ENCODE measurements at regions not wholly inside any gene's neighbourhood (a gene's known extent, or its start where the extent isn't known, plus 50 kb on each side); places are given as distances from the start of the nearest gene placed in this dataset.

DNA sequence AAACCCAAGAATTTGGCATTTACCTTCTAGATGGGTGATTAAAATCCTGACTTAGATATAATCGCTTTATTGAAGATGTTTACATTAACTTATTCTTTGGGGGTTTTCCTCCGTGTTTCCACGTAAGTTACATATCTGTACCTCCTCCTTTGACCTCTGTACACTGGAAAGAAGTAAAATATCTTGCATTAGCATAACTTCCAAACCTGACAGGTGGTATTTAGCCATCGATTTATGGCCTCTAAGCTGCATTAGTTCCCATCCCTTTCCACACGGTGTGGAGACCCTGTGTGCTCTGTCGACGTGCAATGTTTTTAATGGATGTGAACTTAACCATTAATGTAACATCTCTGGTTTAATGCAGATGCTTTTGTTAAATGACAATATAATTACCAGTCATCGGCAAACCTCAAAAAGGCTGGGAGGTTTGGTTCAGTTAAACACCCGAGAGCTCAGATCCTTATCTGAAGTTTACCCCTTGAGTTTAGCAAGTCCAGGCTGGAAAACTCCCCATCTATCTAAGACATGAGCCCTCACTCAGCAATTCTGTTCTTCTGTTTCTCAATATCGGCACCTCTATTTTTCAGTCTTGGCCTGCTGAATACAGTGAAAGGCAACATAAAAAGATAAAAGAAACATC lies 295.2 kb downstream of the GATA3 start:
- no peak overlapping the region for H3K4me3 ChIP-seq (replicated peaks; ENCODE audit: low read depth, low read length)
- TF ChIP-seq, protein P1, sequence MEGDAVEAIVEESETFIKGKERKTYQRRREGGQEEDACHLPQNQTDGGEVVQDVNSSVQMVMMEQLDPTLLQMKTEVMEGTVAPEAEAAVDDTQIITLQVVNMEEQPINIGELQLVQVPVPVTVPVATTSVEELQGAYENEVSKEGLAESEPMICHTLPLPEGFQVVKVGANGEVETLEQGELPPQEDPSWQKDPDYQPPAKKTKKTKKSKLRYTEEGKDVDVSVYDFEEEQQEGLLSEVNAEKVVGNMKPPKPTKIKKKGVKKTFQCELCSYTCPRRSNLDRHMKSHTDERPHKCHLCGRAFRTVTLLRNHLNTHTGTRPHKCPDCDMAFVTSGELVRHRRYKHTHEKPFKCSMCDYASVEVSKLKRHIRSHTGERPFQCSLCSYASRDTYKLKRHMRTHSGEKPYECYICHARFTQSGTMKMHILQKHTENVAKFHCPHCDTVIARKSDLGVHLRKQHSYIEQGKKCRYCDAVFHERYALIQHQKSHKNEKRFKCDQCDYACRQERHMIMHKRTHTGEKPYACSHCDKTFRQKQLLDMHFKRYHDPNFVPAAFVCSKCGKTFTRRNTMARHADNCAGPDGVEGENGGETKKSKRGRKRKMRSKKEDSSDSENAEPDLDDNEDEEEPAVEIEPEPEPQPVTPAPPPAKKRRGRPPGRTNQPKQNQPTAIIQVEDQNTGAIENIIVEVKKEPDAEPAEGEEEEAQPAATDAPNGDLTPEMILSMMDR (IDR thresholded peaks at IDR 0.05; ENCODE audit: low read depth, low read length, missing control alignments), result no peak
- no peak for DNase-seq (ENCODE audit: extremely low read depth, low read depth)

DNA sequence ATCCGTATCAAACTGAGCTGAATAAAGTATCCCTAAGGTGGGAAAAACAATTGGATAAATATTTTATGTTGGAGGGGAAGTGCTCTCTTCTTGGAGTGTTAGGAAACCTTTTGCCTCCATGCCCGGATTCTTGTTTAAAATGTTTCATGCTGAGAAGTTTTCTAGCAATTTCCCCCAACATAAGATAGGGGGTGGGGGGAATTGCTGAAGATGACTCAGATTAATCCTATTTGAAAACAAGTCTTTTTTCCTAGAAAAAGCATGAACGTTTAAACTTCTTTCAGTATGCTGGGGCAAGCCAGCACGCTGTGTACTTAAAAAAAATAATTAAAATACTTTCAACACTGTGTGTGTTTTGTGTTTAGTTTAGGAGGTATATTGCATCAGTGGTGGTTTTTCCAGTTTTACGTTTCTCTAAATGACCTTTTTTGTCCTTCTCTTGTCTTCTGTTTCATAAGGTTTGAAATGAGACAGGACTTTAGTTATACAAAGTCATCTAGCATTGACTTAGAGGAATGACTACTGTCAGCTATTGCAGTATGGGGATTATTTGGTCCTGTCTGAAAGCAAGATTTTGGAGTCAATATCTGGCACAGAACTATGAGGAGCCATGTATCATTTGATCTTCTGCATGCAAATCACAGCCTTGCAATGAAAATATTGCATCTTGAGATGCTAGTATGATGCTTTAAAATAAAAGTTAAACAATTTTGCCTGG lies 295.9 kb downstream of the GATA3 start:
- TF ChIP-seq, protein P1 (IDR thresholded peaks at IDR 0.05; ENCODE audit: low read depth, low read length, missing control alignments), result no peak
- H3K4me3 ChIP-seq (replicated peaks; ENCODE audit: low read depth, low read length), result no peak overlapping the region
- no peak for DNase-seq (ENCODE audit: extremely low read depth, low read depth)

DNA sequence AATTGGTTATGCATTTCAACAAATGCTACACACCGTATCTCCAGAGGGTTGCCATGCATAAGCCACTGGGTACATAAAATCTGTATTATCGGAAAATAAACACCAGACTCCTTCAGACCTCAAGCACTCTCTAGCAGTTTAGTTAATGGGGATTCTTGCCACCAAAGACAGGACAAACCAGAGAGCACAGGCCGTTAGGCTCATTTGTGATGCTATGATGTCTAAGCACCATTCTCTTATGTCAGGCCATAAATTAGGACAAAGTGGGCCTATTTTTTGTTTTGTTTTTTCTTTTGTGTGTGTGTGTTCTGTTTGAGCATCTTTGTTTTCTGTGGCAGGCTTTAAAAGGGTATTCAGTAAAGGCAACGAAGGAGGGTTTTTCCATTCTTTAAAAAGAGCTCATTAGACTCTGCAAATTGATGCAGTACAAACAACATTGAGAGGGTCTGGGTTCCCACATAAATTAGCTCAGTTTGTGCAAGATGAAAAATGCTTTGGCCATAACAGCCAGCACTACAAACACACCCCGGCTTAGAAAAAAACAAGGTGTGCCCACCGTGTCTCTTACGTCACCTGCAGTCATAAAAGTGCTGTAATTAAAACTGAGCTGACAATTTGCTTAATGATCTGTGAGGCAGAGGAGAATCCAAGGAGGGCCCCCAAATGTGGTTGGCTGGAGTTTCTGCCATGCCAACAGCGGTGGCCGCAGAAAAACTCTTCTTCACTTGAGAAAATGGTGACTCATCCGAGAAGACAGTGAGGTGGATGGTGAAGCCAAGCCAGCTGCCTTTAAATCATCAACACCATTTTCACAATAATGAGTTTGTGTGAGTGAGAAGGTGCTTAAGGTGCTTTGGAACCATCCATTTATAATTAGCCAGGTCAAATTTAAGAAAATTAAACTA lies 297.9 kb downstream of the GATA3 start:
- TF ChIP-seq, protein P1 (IDR thresholded peaks at IDR 0.05; ENCODE audit: low read depth, low read length, missing control alignments), result no peak
- DNase-seq (ENCODE audit: extremely low read depth, low read depth), result no peak
- no peak overlapping the region for H3K4me3 ChIP-seq (replicated peaks; ENCODE audit: low read depth, low read length)

DNA sequence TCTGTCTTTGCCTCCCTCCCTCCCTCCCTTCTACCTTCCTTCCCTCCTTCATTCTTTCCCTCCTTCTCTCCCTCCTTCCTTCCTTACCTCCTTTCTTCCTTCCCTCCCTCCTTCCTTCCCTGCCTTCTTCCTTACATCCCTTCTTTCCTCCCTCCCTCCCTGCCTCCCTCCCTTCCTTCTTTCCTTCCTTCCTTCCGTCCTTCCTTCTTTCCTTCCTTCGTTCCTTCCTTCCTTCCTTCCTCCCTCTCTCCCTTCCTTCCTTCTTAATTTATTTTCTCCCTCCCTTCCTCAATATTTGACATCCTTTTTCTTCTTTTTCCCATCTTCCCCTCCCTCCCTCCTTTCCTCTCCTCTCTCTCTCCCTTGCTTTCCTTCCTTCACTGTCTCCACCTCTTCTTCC lies 301.8 kb downstream of the GATA3 start:
- H3K4me3 ChIP-seq (replicated peaks; ENCODE audit: low read depth, low read length), result no peak overlapping the region
- no peak for DNase-seq (ENCODE audit: extremely low read depth, low read depth)
- TF ChIP-seq, protein P1 (IDR thresholded peaks at IDR 0.05; ENCODE audit: low read depth, low read length, missing control alignments), result no peak

DNA sequence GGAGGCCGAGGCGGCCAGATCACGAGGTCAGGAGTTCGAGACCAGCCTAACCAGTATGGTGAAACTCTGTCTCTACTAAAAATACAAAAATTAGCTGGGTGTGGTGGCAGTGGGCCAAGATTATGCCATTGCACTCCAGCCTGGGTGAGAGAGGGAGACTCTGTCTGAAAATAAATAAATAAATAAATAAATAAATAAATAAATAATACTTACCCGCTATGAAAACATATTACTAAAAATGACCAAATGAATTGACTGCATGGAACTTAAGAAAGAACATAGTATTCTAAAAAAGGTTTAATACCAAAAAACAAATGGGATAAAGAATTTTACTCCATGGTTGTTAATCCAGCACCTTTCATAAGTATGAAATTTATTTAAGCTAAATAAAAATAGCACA lies 305.0 kb downstream of the GATA3 start:
- no peak overlapping the region for H3K4me3 ChIP-seq (replicated peaks; ENCODE audit: low read depth, low read length)
- no peak for DNase-seq (ENCODE audit: extremely low read depth, low read depth)

DNA sequence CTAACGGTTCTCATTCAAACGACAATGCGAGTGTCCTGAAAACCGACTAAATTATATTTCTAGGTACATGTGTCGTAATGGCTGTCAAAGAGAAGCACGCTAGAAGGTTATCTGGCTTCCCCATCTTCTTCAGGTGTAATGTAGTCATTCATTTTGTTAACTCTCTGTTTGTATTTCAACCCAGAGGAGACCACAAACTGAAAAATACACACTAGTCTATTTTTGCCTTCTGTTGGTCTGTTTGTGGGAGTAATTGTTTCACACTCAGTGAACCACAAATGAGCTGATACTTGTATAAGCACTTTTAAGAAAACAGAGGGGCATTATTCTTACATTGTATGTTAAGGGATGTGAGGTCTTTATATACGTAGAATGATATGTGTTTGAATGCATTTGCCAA lies 305.9 kb downstream of the GATA3 start:
- DNase-seq (ENCODE audit: extremely low read depth, low read depth), result no peak
- TF ChIP-seq, protein P1 (IDR thresholded peaks at IDR 0.05; ENCODE audit: low read depth, low read length, missing control alignments), result no peak
- no peak overlapping the region for H3K4me3 ChIP-seq (replicated peaks; ENCODE audit: low read depth, low read length)

More for the DNA sequence above, 305.0 kb downstream of the GATA3 start:
- TF ChIP-seq, protein P1 (IDR thresholded peaks at IDR 0.05; ENCODE audit: low read depth, low read length, missing control alignments), result no peak
